ENCODE measurements at regions not wholly inside any gene's neighbourhood (a gene's known extent, or its start where the extent isn't known, plus 50 kb on each side); places are given as distances from the start of the nearest gene placed in this dataset.
"Not testable (repeated sequence)": the region's sequence is repeated elsewhere in the genome, so short reads cannot be mapped to it uniquely, and the experiment has no call there.

DNA sequence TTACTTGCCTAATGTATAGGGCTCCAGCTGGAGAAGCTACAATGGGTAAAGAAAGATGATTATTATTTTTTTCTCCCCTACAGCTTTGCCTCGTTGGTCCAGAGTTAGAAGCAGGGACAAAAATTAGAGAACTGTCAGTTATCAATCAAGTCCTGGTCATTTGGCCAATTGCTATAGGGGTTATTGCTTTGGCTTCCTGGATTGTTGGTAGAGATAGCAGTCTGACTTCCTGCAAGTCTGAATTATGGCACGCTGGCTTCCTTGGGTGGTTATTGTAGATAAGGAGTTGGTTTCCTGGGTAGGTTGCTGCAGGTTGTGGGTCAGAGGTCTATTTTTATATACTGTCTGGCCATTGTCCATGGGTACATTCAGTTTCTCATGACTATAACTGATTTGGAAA, 84.7 kb upstream of the ELAC2 start:
- Histone ChIP-seq H3K9me3 (ENCODE audit: control insufficient read depth, insufficient read depth, low read length) (no peaks in the 10 kb centered on the region), H3K36me3 (ENCODE audit: control insufficient read depth, insufficient read depth, low read length) (no peaks in the 10 kb centered on the region)
- 59% methylated on average over 2 of the region's 2 CpGs for WGBS (ENCODE audit: insufficient coverage)

GRCh38 chr17:13099926-13100325, 82.1 kb upstream of the ELAC2 start:
- WGBS (ENCODE audit: insufficient coverage): 28% methylated on average over 6 of the region's 9 CpGs
- Histone ChIP-seq H3K4me3 (ENCODE audit: low read depth, low read length) (no peak overlapping the region), H3K4me1 (ENCODE audit: control insufficient read depth, insufficient read depth, low read length) (peaks cover 4% of the 10 kb centered on the region), H3K27ac (ENCODE audit: low read depth, low read length) (no peak overlapping the region), H3K36me3 (ENCODE audit: control insufficient read depth, insufficient read depth, low read length) (no peaks in the 10 kb centered on the region), H3K27me3 (ENCODE audit: control insufficient read depth, insufficient read depth, low read length) (no peaks in the 10 kb centered on the region), H3K9me3 (ENCODE audit: control insufficient read depth, insufficient read depth, low read length) (no peaks in the 10 kb centered on the region)
- DNase-seq (ENCODE audit: low read depth in 4 of 6, low spot score in 6 of 6): peak in 2 of 6 donors; percentile 17 to 28

More for the DNA sequence above, 84.7 kb upstream of the ELAC2 start:
- DNase-seq (ENCODE audit: low read depth in 4 of 6, low spot score in 6 of 6): no peak
- Histone ChIP-seq H3K4me1 (ENCODE audit: control insufficient read depth, insufficient read depth, low read length) (peaks cover 4% of the 10 kb centered on the region), H3K4me3 (ENCODE audit: low read depth, low read length) (no peak overlapping the region), H3K27me3 (ENCODE audit: control insufficient read depth, insufficient read depth, low read length) (no peaks in the 10 kb centered on the region), H3K27ac (ENCODE audit: low read depth, low read length) (no peak overlapping the region)

DNA sequence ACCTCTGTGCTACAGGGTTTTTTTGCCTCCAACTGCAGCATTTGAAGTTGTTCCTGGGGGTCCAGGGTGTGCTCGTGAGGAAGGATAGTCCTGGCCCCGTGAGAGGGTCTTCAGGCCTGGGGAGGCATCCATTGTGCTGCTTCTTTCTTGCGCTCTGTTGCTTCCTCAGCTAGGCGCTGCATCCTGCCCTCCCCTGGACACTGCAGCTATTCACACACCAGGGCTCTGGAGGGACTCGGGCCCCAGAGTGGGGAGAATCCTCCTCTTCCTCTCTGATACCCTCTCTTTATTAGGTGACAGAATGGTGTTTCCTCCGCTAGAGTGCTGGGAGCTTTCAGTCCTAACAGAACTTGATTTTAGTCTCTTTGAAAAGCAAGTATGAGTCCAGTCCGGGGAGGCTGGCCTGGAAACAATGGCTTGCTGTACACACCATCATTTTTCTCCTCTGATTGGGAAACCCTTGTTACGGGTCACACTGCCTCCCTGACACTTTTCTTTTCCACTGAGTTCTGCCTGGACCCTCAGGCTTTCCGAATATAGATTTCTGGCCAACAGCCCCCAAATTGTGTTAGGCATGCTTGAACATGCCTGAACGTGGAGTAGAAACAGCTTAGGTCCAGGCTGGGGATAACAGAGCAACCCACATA, 81.4 kb upstream of the ELAC2 start:
- peak in 1 of 6 donors; percentile 3 for DNase-seq (ENCODE audit: low read depth in 4 of 6, low spot score in 6 of 6)
- WGBS (ENCODE audit: insufficient coverage): 37% methylated on average over 6 of the region's 10 CpGs
- Histone ChIP-seq H3K4me1 (ENCODE audit: control insufficient read depth, insufficient read depth, low read length) (peaks cover 4% of the 10 kb centered on the region), H3K27ac (ENCODE audit: low read depth, low read length) (no peak overlapping the region), H3K4me3 (ENCODE audit: low read depth, low read length) (no peak overlapping the region), H3K9me3 (ENCODE audit: control insufficient read depth, insufficient read depth, low read length) (no peaks in the 10 kb centered on the region), H3K36me3 (ENCODE audit: control insufficient read depth, insufficient read depth, low read length) (no peaks in the 10 kb centered on the region), H3K27me3 (ENCODE audit: control insufficient read depth, insufficient read depth, low read length) (no peaks in the 10 kb centered on the region)

- Histone ChIP-seq H3K4me3 (ENCODE audit: low read depth, low read length) (no peak overlapping the region), H3K9me3 (ENCODE audit: control insufficient read depth, insufficient read depth, low read length) (no peaks in the 10 kb centered on the region), H3K4me1 (ENCODE audit: control insufficient read depth, insufficient read depth, low read length) (peaks cover 4% of the 10 kb centered on the region), H3K27me3 (ENCODE audit: control insufficient read depth, insufficient read depth, low read length) (no peaks in the 10 kb centered on the region), H3K36me3 (ENCODE audit: control insufficient read depth, insufficient read depth, low read length) (no peaks in the 10 kb centered on the region), H3K27ac (ENCODE audit: low read depth, low read length) (no peak overlapping the region)
- no peak for DNase-seq (ENCODE audit: low read depth in 4 of 6, low spot score in 6 of 6)
- WGBS (ENCODE audit: insufficient coverage): no CpG with 5 or more reads among the region's 3 CpGs
Observed at GRCh38 chr17:13096291-13096690, 78.5 kb upstream of the ELAC2 start.

GRCh38 chr17:13092010-13092409, 74.2 kb upstream of the ELAC2 start:
- 97% methylated on average over 3 of the region's 5 CpGs for WGBS (ENCODE audit: insufficient coverage)
- not testable (repeated sequence) for H3K27ac ChIP-seq (ENCODE audit: low read depth, low read length); H3K4me1 ChIP-seq (ENCODE audit: control insufficient read depth, insufficient read depth, low read length); H3K36me3 ChIP-seq (ENCODE audit: control insufficient read depth, insufficient read depth, low read length); H3K4me3 ChIP-seq (ENCODE audit: low read depth, low read length); H3K27me3 ChIP-seq (ENCODE audit: control insufficient read depth, insufficient read depth, low read length); DNase-seq (ENCODE audit: low read depth in 4 of 6, low spot score in 6 of 6); H3K9me3 ChIP-seq (ENCODE audit: control insufficient read depth, insufficient read depth, low read length)

- H3K4me3 ChIP-seq (ENCODE audit: low read depth, low read length): no peak overlapping the region
- H3K36me3 ChIP-seq (ENCODE audit: control insufficient read depth, insufficient read depth, low read length): no peaks in the 10 kb centered on the region
- 90% methylated on average over 2 of the region's 5 CpGs for WGBS (ENCODE audit: insufficient coverage)
- H3K4me1 ChIP-seq (ENCODE audit: control insufficient read depth, insufficient read depth, low read length): peaks cover 9% of the 10 kb centered on the region
- DNase-seq (ENCODE audit: low read depth in 4 of 6, low spot score in 6 of 6): no peak
- H3K9me3 ChIP-seq (ENCODE audit: control insufficient read depth, insufficient read depth, low read length): no peaks in the 10 kb centered on the region
- no peak overlapping the region for H3K27ac ChIP-seq (ENCODE audit: low read depth, low read length)
- H3K27me3 ChIP-seq (ENCODE audit: control insufficient read depth, insufficient read depth, low read length): no peaks in the 10 kb centered on the region
Observed at GRCh38 chr17:13088666-13089065, 70.8 kb upstream of the ELAC2 start.

DNA sequence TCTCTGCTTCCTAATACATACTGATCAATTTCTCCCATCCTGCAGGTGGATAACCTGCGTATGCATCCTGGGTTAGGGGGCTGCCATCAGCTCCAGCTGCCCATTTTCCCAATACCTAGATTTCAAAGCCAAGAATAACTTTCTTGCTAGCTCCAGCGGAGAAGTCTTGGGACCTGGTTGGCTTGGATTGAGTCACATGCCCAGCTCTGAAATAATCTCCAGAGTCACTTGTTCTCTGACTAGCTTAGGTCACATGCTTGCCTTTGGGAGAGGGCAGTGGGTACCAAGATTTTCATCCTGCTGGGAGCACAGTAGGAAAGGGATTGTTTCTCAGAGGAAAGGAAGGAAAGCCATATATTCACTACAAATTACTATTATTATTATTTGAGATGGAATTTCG, 70.0 kb upstream of the ELAC2 start:
- H3K9me3 ChIP-seq (ENCODE audit: control insufficient read depth, insufficient read depth, low read length): no peaks in the 10 kb centered on the region
- H3K27me3 ChIP-seq (ENCODE audit: control insufficient read depth, insufficient read depth, low read length): no peaks in the 10 kb centered on the region
- no peaks in the 10 kb centered on the region for H3K36me3 ChIP-seq (ENCODE audit: control insufficient read depth, insufficient read depth, low read length)
- no peak overlapping the region for H3K4me3 ChIP-seq (ENCODE audit: low read depth, low read length)
- 94% methylated on average over 2 of the region's 3 CpGs for WGBS (ENCODE audit: insufficient coverage)
- H3K4me1 ChIP-seq (ENCODE audit: control insufficient read depth, insufficient read depth, low read length): peaks cover 9% of the 10 kb centered on the region
- no peak overlapping the region for H3K27ac ChIP-seq (ENCODE audit: low read depth, low read length)
- DNase-seq (ENCODE audit: low read depth in 4 of 6, low spot score in 6 of 6): no peak

- Histone ChIP-seq H3K4me3 (ENCODE audit: low read depth, low read length) (no peak overlapping the region), H3K27ac (ENCODE audit: low read depth, low read length) (no peak overlapping the region)
- DNase-seq (ENCODE audit: low read depth in 4 of 6, low spot score in 6 of 6): peak in 4 of 6 donors; percentile 7 to 39 (median 12)
Observed at GRCh38 chr17:13086142-13086769, 68.4 kb upstream of the ELAC2 start.

GRCh38 chr17:13085578-13085977, 67.8 kb upstream of the ELAC2 start:
- H3K4me1 ChIP-seq (ENCODE audit: control insufficient read depth, insufficient read depth, low read length): peaks cover 9% of the 10 kb centered on the region
- no peaks in the 10 kb centered on the region for H3K9me3 ChIP-seq (ENCODE audit: control insufficient read depth, insufficient read depth, low read length)
- no peak for DNase-seq (ENCODE audit: low read depth in 4 of 6, low spot score in 6 of 6)
- H3K4me3 ChIP-seq (ENCODE audit: low read depth, low read length): no peak overlapping the region
- H3K36me3 ChIP-seq (ENCODE audit: control insufficient read depth, insufficient read depth, low read length): no peaks in the 10 kb centered on the region
- 100% methylated on average over 1 of the region's 2 CpGs for WGBS (ENCODE audit: insufficient coverage)
- H3K27me3 ChIP-seq (ENCODE audit: control insufficient read depth, insufficient read depth, low read length): no peaks in the 10 kb centered on the region
- no peak overlapping the region for H3K27ac ChIP-seq (ENCODE audit: low read depth, low read length)

More at GRCh38 chr17:13086142-13086769, 68.4 kb upstream of the ELAC2 start:
- Histone ChIP-seq H3K9me3 (ENCODE audit: control insufficient read depth, insufficient read depth, low read length) (no peaks in the 10 kb centered on the region), H3K27me3 (ENCODE audit: control insufficient read depth, insufficient read depth, low read length) (no peaks in the 10 kb centered on the region), H3K36me3 (ENCODE audit: control insufficient read depth, insufficient read depth, low read length) (no peaks in the 10 kb centered on the region), H3K4me1 (ENCODE audit: control insufficient read depth, insufficient read depth, low read length) (peaks cover 9% of the 10 kb centered on the region)
- 42% methylated on average over 5 of the region's 11 CpGs for WGBS (ENCODE audit: insufficient coverage)

GRCh38 chr17:13084420-13084819, 66.6 kb upstream of the ELAC2 start:
- no peak overlapping the region for H3K27ac ChIP-seq (ENCODE audit: low read depth, low read length)
- no CpG with 5 or more reads among the region's 3 CpGs for WGBS (ENCODE audit: insufficient coverage)
- no peak overlapping the region for H3K4me3 ChIP-seq (ENCODE audit: low read depth, low read length)
- no peak for DNase-seq (ENCODE audit: low read depth in 4 of 6, low spot score in 6 of 6)
- no peaks in the 10 kb centered on the region for H3K9me3 ChIP-seq (ENCODE audit: control insufficient read depth, insufficient read depth, low read length)
- no peaks in the 10 kb centered on the region for H3K27me3 ChIP-seq (ENCODE audit: control insufficient read depth, insufficient read depth, low read length)
- peaks cover 9% of the 10 kb centered on the region for H3K4me1 ChIP-seq (ENCODE audit: control insufficient read depth, insufficient read depth, low read length)
- no peaks in the 10 kb centered on the region for H3K36me3 ChIP-seq (ENCODE audit: control insufficient read depth, insufficient read depth, low read length)
